HG03575 (cell line): ENCODE measurements at regions not wholly inside any gene's neighbourhood (a gene's known extent, or its start where the extent isn't known, plus 50 kb on each side); places are given as distances from the start of the nearest gene placed in this dataset.
"Not testable (repeated sequence)": the region's sequence is repeated elsewhere in the genome, so short reads cannot be mapped to it uniquely, and the experiment has no call there.

Experiments used
- ATAC-seq: cut with Tn5 transposase; IDR thresholded peaks from one replicate; pipeline ENCODE4 v1.9.1; 2021; ENCODE audit not compliant: unreplicated experiment, insufficient number of reproducible peaks, low FRiP score; ENCODE audit errors: extremely low read depth

DNA sequence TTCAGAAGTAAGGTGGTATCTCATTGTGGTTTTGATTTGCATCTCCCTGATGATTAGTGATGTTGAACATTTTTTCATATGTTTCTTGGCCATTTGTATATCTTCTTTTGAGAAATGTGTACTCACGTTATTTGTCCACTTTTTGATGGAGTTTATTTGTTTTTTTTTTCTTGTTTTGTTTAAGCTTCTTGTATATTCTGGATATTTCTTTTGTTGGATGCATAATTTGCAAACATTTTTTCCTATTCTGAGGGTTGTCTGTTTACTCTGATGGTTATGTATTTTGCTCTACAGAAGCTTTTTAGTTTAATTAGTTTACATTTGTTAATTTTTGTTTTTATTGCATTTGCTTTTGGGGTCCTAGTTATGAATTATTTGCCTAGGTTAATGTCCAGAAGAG lies 927.4 kb upstream of the LRFN5 start:
- no peak for ATAC-seq

DNA sequence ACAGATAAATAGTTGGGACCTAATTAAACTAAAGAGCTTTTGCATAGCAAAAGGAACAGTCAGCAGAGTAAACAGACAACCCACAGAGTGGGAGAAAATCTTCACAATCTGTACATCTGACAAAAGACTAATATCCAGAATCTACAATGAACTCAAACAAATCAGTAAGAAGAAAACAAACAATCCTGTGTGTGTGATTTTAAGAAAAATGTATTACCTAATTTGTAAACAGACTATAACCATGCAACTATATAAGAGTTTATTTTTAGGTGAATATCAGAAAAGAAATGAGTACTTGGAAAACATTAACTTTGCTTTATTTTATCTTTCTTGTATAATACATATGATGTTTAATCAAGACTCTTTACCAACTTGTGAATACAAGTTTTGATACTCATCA lies 929.5 kb upstream of the LRFN5 start:
- ATAC-seq, result not testable (repeated sequence)

GRCh38 chr14:40674502-40674901 lies 932.2 kb upstream of the LRFN5 start:
- ATAC-seq, result no peak

DNA sequence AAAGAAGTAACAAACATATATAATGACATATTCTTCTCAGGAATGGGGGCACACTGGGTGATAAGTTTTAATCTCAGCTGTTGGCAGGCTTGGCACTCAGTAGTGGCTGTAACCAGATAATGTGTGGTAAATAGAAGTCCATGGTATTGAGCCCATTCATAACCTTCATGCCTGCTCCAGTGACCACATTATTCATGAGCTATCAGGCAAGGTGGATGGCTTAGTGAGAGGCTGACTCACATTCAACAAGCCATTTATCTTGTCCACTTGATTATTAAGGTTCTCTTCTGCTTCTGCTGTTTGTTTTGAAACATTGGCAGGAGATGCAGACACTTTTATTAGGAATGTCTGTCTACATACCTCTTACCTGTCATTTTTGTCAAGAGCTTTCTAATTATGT lies 950.4 kb upstream of the LRFN5 start:
- ATAC-seq, result no peak

DNA sequence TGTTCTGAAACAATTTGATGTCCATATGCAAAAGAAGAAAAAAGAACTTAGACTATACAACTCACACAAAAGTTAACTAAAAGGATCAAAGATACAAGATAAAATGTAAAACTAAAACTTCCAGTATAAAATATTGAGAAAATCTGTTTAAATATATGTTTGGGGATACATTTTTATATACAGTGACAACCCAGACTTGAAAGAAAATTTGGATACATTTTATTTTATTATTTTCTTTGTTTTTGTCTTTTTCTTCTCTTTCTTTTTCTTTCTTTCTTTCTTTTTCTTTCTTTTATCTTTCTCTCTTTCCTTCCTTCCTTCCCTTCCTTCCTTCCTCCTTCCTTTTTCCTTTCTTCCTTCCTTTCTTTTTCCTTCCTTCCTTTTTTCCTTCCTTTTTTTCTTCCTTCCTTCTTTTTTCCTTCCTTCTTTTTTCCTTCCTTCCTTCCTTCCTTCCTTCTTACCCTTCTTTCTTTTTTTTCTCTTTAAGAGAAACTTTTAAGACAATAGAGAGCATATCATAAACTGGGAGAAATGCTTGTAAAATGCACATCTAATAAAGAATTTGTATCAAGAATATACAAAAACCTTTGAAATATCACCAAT lies 954.5 kb upstream of the LRFN5 start:
- no peak for ATAC-seq

DNA sequence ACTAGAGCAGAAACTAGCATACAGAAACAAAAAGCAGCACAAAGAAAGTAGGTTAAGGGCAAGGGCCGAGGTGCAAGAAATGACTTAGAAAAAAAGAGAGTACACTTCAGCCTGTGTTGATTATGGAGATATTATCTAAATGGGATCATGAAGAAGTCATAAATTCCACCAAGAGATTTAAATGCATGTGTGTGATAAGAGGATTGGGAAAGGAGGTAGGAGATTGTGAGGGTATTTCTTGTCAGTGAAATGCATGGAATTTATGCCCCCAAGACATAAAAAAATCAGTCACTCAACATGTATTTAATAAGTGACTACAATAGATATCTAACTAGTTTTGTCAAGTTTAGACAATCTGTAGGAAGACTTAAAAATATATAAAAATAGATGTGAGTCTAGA lies 976.2 kb upstream of the LRFN5 start:
- no peak for ATAC-seq

DNA sequence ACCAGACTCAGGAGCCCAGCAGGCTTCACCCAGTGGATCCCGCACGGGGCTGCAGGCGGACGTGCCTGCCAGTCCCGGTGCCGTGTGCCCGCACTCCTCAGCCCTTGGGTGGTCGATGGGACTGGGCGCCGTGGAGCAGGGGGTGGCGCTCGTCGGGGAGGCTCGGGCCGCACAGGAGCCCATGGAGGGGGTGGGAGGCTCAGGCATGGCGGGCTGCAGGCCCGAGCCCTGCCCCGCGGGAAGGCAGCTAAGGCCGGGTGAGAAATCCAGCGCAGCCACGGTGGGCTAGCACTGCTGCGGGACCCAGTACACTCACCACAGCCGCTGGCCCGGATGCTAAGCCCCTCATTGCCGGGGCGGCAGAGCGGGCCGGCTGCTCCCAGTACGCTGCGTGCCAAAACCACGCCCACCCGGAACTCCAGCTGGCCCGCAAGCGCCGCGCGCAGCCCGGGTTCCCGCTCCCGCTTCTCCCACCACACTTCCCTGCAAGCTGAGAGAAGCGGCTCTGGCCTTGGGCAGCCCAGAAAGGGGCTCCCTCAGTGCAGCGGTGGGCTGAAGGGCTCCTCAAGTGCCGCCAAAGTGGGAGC lies 977.0 kb upstream of the LRFN5 start:
- ATAC-seq, result not testable (repeated sequence)

DNA sequence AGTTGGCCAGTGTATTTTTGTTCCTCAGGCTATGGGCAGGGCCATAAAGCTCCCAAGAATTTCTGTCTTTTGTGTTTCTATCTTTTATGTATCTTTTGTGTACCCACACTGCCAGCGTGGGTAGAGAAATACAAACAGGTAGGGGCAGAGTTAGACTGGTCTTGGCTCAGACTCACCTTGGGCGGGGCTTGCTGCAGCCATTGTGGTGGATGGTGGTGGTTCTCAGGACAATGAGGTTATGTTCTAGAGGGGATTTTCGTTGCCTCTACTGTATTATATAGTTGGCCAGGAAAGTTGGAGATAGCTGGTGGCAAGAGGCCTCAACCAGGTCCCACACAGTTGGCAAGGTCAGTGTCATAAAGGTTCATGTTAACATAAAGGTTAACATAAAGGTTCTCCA lies 977.5 kb upstream of the LRFN5 start:
- no peak for ATAC-seq

DNA sequence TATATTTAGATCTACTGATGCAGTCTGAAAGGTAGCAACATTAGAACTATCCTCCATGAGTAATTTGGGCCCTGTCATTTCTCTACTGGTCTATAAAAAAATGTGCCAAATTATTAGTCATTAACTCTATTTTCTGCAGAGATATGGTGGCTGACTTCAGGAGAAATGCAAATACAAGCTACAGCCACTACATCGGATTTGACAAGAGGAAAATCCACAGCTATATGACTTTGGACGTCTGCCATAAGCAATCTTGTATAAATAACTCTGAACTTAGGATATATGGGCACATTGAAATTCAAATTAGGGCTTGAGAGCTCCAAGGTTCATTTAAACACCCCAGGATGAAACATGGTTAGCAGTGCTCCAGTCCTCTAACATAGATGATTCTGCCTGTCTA lies 983.0 kb upstream of the LRFN5 start:
- ATAC-seq, result no peak

GRCh38 chr14:40618225-40618898 lies 988.3 kb upstream of the LRFN5 start:
- no peak for ATAC-seq

GRCh38 chr14:40616579-40616978 lies 990.1 kb upstream of the LRFN5 start:
- ATAC-seq, result no peak

GRCh38 chr14:40601063-40601462 lies 1005.6 kb upstream of the LRFN5 start:
- no peak for ATAC-seq

- ATAC-seq, result no peak
Observed at GRCh38 chr14:40599725-40600124, 1007.0 kb upstream of the LRFN5 start.

- ATAC-seq, result no peak
Observed at GRCh38 chr14:40581264-40581663, 1025.4 kb upstream of the LRFN5 start.

DNA sequence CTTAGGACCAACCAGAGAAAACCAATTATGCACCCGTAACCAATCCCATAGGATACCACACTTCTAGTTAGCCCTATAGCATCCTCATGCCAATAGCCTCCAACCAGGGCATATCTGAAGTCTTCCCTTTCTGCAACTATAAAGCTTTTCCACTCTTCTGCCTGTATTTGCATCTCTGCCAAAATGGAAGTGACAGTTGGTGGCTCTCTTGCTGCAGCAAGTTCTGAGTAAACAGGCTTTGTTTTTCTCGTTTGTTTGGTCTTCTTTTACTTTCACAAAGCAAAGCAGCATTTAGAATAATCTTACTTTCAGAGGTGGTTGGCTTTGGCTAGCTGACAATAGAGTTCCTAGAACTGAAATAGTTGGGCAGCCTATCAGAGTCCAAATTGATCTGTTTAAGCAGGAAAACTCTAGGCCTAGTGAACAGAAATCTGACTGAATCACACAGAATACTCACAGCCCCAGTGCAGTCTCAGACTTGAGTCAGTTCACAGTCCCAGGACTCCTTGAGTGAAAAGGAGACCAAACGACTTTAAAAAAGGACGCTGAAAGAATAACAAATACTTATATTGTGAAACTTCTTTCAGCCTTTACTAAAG lies 1029.7 kb upstream of the LRFN5 start:
- no peak for ATAC-seq

DNA sequence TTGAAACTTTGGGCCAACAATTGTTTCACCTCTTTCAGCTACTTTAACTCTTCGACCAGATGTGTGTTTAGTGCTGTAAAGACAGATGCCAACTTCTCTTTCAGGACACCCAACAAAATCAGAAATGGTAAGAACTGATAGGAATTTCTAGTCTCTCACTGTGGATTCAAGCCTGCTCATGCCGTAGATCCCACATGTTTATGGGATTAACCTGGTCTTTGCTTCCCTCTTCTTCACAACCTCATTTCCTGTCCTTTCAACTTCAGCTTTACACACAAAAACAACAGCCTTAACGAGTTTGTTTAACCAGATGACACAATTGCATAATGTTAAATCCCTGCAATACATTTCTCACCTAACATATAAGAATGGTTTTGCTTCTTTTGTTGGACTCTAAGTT lies 1031.9 kb upstream of the LRFN5 start:
- no peak for ATAC-seq

- ATAC-seq, result no peak
Observed at GRCh38 chr14:40525314-40525713, 1081.4 kb upstream of the LRFN5 start.

DNA sequence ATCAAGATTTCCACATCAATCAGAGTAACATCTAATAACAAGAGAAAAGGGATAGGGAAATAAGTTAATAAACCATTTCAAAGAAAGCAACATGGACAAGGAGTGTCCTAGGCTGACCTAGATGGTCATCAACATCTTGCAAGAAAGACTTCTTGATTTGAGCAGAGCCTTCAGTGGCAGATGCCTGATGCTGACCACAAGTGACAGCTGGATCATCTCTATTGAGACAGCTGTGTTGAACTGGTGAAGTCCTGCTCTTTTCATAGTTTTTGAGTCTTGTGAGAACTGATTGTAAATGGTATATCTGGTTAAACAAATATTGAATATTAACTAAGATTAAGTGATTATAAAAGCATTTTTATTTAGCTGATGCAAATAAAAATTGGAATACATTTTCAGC lies 1083.6 kb upstream of the LRFN5 start:
- ATAC-seq, result no peak

- no peak for ATAC-seq
Observed at GRCh38 chr14:40494483-40494882, 1062.2 kb upstream of the FBXO33 start.

DNA sequence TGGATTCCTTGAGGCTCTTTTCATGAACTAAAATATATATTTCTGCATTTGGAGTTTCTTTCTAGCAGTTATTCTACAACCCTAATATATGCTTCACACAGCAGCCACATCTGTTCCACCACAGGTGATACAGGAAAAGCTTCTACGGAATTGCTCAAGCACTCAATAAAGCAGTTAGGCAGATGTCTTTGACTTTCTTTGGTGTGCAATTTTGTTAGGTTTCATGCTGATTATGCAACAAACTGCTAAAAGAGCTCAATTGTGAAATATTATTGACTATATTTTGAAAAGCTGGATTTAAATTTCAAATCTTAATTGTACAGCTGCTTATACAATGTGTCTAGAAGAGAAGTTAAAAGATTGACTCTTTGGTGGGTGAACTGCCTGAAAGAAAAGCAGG lies 1055.6 kb upstream of the FBXO33 start:
- ATAC-seq, result no peak
